Chondrocyte (in vitro differentiated cells): ENCODE measurements at regions not wholly inside any gene's neighbourhood (a gene's known extent, or its start where the extent isn't known, plus 50 kb on each side); places are given as distances from the start of the nearest gene placed in this dataset.
A peak's percentile ranks its signal among the peaks of the same experiment; 100 is the strongest.

Source experiments
- DNase-seq: peaks from one replicate; pipeline ENCODE4 v3.0.0; 2021; ENCODE audit warnings: mixed read lengths, low spot score
- H3K27ac Mint-ChIP-seq: one replicate; pipeline ENCODE4 v1.8.0; 2021; ENCODE audit warnings: mild to moderate bottlenecking, moderate library complexity, mixed read lengths; ENCODE audit not compliant: unreplicated experiment
- H3K27me3 Mint-ChIP-seq: 2 replicates; pipeline ENCODE4 v1.8.0; 2021; ENCODE audit warnings: low read depth, mixed read lengths
- H3K36me3 Mint-ChIP-seq: 2 replicates; pipeline ENCODE4 v1.8.0; 2021; ENCODE audit warnings: low read depth, mixed read lengths
- H3K4me1 Mint-ChIP-seq: 2 replicates; pipeline ENCODE4 v1.8.0; 2021; ENCODE audit warnings: low read depth, mild to moderate bottlenecking, mixed read lengths
- H3K4me3 Mint-ChIP-seq: one replicate; pipeline ENCODE4 v1.8.0; 2021; ENCODE audit warnings: mild to moderate bottlenecking, moderate library complexity, mixed read lengths; ENCODE audit not compliant: unreplicated experiment
- H3K9me3 Mint-ChIP-seq: 2 replicates; pipeline ENCODE4 v1.8.0; 2021; ENCODE audit warnings: low read depth, mixed read lengths
- CTCF ChIP-seq: fragments of 200-600 bp; sonication (generic); IDR thresholded peaks from 2 replicates; pipeline ENCODE4 v1.5.0; 2021; ENCODE audit warnings: antibody characterized with exemption, mild to moderate bottlenecking, moderate library complexity

GRCh38 chr12:131593406-131593805 is 117.5 kb upstream of the SFSWAP start:
- Mint-ChIP-seq H3K4me3 (no peak overlapping the region), H3K9me3 (no peaks in the 10 kb centered on the region), H3K4me1 (no peaks in the 10 kb centered on the region), H3K27me3 (peaks cover 17% of the 10 kb centered on the region), H3K27ac (no peak overlapping the region), H3K36me3 (no peaks in the 10 kb centered on the region)
- no peak for TF ChIP-seq CTCF
- no peak for DNase-seq

GRCh38 chr12:131596115-131596514 is 114.8 kb upstream of the SFSWAP start:
- TF ChIP-seq CTCF, result no peak
- Mint-ChIP-seq H3K27me3 (peaks cover 20% of the 10 kb centered on the region), H3K9me3 (no peaks in the 10 kb centered on the region), H3K27ac (no peak overlapping the region), H3K36me3 (no peaks in the 10 kb centered on the region), H3K4me3 (no peak overlapping the region), H3K4me1 (no peaks in the 10 kb centered on the region)
- DNase-seq, result peak; percentile 52

GRCh38 chr12:131597333-131597732 is 113.6 kb upstream of the SFSWAP start:
- H3K4me1 Mint-ChIP-seq, result no peaks in the 10 kb centered on the region
- TF ChIP-seq CTCF, result no peak
- no peaks in the 10 kb centered on the region for H3K36me3 Mint-ChIP-seq
- peaks cover 17% of the 10 kb centered on the region for H3K27me3 Mint-ChIP-seq
- no peak overlapping the region for H3K27ac Mint-ChIP-seq
- DNase-seq, result peak; percentile 34
- H3K4me3 Mint-ChIP-seq, result no peak overlapping the region
- no peaks in the 10 kb centered on the region for H3K9me3 Mint-ChIP-seq

- H3K9me3 Mint-ChIP-seq, result no peaks in the 10 kb centered on the region
- H3K36me3 Mint-ChIP-seq, result no peaks in the 10 kb centered on the region
- H3K27me3 Mint-ChIP-seq, result peaks cover 10% of the 10 kb centered on the region
- DNase-seq, result no peak
- H3K4me1 Mint-ChIP-seq, result peaks cover 2% of the 10 kb centered on the region
- no peak for TF ChIP-seq CTCF
- H3K4me3 Mint-ChIP-seq, result no peak overlapping the region
- H3K27ac Mint-ChIP-seq, result no peak overlapping the region
These were observed 112.2 kb upstream of the SFSWAP start for GRCh38 chr12:131598717-131599116.

- DNase-seq, result peak; percentile 84
- H3K27me3 Mint-ChIP-seq, result peaks cover 10% of the 10 kb centered on the region
- no peaks in the 10 kb centered on the region for H3K36me3 Mint-ChIP-seq
- H3K27ac Mint-ChIP-seq, result no peak overlapping the region
- H3K4me1 Mint-ChIP-seq, result peaks cover 10% of the 10 kb centered on the region
- H3K9me3 Mint-ChIP-seq, result no peaks in the 10 kb centered on the region
- no peak for TF ChIP-seq CTCF
- no peak overlapping the region for H3K4me3 Mint-ChIP-seq
These were observed 111.4 kb upstream of the SFSWAP start for GRCh38 chr12:131599190-131600159.
